B cell (primary cell): ENCODE measurements at regions not wholly inside any gene's neighbourhood (a gene's known extent, or its start where the extent isn't known, plus 50 kb on each side); places are given as distances from the start of the nearest gene placed in this dataset.

Experiments used
- ATAC-seq: fragments of 200-7000 bp; cut with Tn5 transposase; one replicate; pipeline ENCODE4 v1.10.0; 2021; ENCODE audit warnings: low read depth, mild to moderate bottlenecking, moderate number of reproducible peaks, moderate library complexity
- CTCF ChIA-PET: fragments of 350-600 bp; sonication (Branson Sonifier 250); formaldehyde crosslinking; loops from one replicate; lab custom pipeline; 2021; ENCODE audit warnings: antibody characterized with exemption, inconsistent platforms; lab: Charles Lee
- POLR2A ChIA-PET: fragments of 350-600 bp; sonication (Branson Sonifier 250); formaldehyde crosslinking; loops from one replicate; lab custom pipeline; 2021; ENCODE audit warnings: antibody characterized with exemption; lab: Charles Lee
- DNase-seq: peaks from one replicate; pipeline ENCODE4 v3.0.0; 2013
- H2AFZ ChIP-seq: 2 replicates; pipeline ENCODE4 v1.6.1; 2012; ENCODE audit warnings: mild to moderate bottlenecking, low read depth, low read length; ENCODE audit not compliant: insufficient read depth, poor library complexity, severe bottlenecking
- H3K27ac ChIP-seq, 2 donors: 1 replicate in 1 of 2; 2 replicates in 1 of 2; pipeline ENCODE4 v1.5.1; 2012 to 2013; ENCODE audit warnings: low read length in 2 of 2, mild to moderate bottlenecking in 2 of 2, moderate library complexity in 1 of 2
- H3K27me3 ChIP-seq, 4 experiments: fragments of 200-600 bp in 1 of 4; sonication (generic) in 1 of 4; replicated peaks in 1 of 4; 1 replicate in 2 of 4; 2 replicates in 2 of 4; pipeline versions ENCODE4 v1.6.1 to v1.7.0; 2013 to 2016; ENCODE audit warnings: low read length in 3 of 4, mild to moderate bottlenecking in 2 of 4, mixed read lengths in 1 of 4, moderate library complexity in 1 of 4; ENCODE audit not compliant: insufficient read depth in 4 of 4, control insufficient read depth in 3 of 4; ENCODE audit errors: control extremely low read depth in 1 of 4
- H3K36me3 ChIP-seq, 2 experiments: replicated peaks in 1 of 2; 1 replicate in 1 of 2; 2 replicates in 1 of 2; pipeline versions ENCODE4 v1.6.1 to v1.7.1; 2013; ENCODE audit warnings: low read length in 1 of 2; ENCODE audit not compliant: insufficient read depth in 2 of 2, control insufficient read depth in 1 of 2; ENCODE audit errors: control extremely low read depth in 1 of 2, extremely low read depth in 1 of 2
- H3K4me1 ChIP-seq, 2 donors: fragments of 200-600 bp in 1 of 2; sonication (generic) in 1 of 2; 1 replicate in 1 of 2; 2 replicates in 1 of 2; pipeline versions ENCODE4 v1.5.1 to v1.6.1; 2013 to 2017; ENCODE audit warnings: low read length in 2 of 2; ENCODE audit not compliant: control insufficient read depth in 2 of 2, insufficient read depth in 2 of 2
- H3K4me2 ChIP-seq: replicated peaks from 2 replicates; pipeline ENCODE3; 2012; ENCODE audit warnings: mild to moderate bottlenecking, low read depth, low read length; ENCODE audit not compliant: poor library complexity, severe bottlenecking
- H3K4me3 ChIP-seq, 5 experiments: fragments of 200-600 bp in 1 of 5; sonication (generic) in 1 of 5; 1 replicate in 3 of 5; 2 replicates in 2 of 5; pipeline versions ENCODE4 v1.5.1 to v1.7.0; 2011 to 2016; ENCODE audit warnings: low read length in 4 of 5, mild to moderate bottlenecking in 4 of 5, low read depth in 2 of 5, control low read depth in 1 of 5, moderate library complexity in 1 of 5; ENCODE audit not compliant: insufficient read depth in 1 of 5; ENCODE audit errors: control extremely low read depth in 1 of 5, extremely low read depth in 1 of 5
- H3K79me2 ChIP-seq: fragments of 200-600 bp; sonication (generic); one replicate; pipeline ENCODE4 v1.6.0; 2016; ENCODE audit warnings: low read length; ENCODE audit not compliant: control insufficient read depth, insufficient read depth
- H3K9ac ChIP-seq: fragments of 200-600 bp; sonication (generic); 2 replicates; pipeline ENCODE4 v1.6.1; 2017; ENCODE audit warnings: mild to moderate bottlenecking, low read length, moderate library complexity
- H3K9me3 ChIP-seq, 3 donors: one replicate each; pipeline versions ENCODE4 v1.6.1 to v1.7.1; 2013; ENCODE audit warnings: low read length in 2 of 3; ENCODE audit not compliant: control insufficient read depth in 2 of 3, insufficient read depth in 1 of 3; ENCODE audit errors: control extremely low read depth in 1 of 3
- H4K20me1 ChIP-seq: 2 replicates; pipeline ENCODE4 v1.6.0; 2012; ENCODE audit warnings: mild to moderate bottlenecking, low read length; ENCODE audit not compliant: insufficient read depth, control insufficient read depth, poor library complexity, severe bottlenecking
- H3K27ac Mint-ChIP-seq: one replicate; pipeline ENCODE4 v1.8.0; 2021; ENCODE audit warnings: mixed read lengths
- H3K27me3 Mint-ChIP-seq: one replicate; pipeline ENCODE4 v1.8.0; 2021; ENCODE audit warnings: mixed read lengths
- H3K4me1 Mint-ChIP-seq: one replicate; pipeline ENCODE4 v1.8.0; 2021; ENCODE audit warnings: mixed read lengths
- H3K4me3 Mint-ChIP-seq: one replicate; pipeline ENCODE4 v1.8.0; 2021; ENCODE audit warnings: mixed read lengths
- H3K9me3 Mint-ChIP-seq: one replicate; pipeline ENCODE4 v1.8.0; 2022; ENCODE audit warnings: mixed read lengths; ENCODE audit not compliant: insufficient read depth
- CTCF ChIP-seq: fragments of 200-600 bp; IDR thresholded peaks from one replicate; pipeline ENCODE4 v1.8.0; 2022; ENCODE audit warnings: antibody characterized with exemption, mild to moderate bottlenecking
- EZH2 ChIP-seq: IDR thresholded peaks from 2 replicates; pipeline ENCODE4 v1.6.1; 2012; ENCODE audit warnings: borderline replicate concordance, low read depth, mild to moderate bottlenecking, moderate library complexity, low read length; ENCODE audit not compliant: insufficient read depth, poor library complexity, severe bottlenecking
- WGBS: methylation state at CpG from one replicate; pipeline ENCODE4 v1.1.5; 2013; ENCODE audit warnings: missing lambda C conversion rate; ENCODE audit not compliant: insufficient coverage; 5-methylcytosine and 5-hydroxymethylcytosine counted together
- intact Hi-C: fragments of 100-400 bp; cut with micrococcal nuclease; formaldehyde crosslinking; loops from one replicate; pipeline ENCODE4 v1.10.0; 2022

- POLR2A ChIA-PET, result no interaction called here
These were observed 89.8 kb upstream of the TEX51 start for GRCh38 chr2:126808929-126809328.

DNA sequence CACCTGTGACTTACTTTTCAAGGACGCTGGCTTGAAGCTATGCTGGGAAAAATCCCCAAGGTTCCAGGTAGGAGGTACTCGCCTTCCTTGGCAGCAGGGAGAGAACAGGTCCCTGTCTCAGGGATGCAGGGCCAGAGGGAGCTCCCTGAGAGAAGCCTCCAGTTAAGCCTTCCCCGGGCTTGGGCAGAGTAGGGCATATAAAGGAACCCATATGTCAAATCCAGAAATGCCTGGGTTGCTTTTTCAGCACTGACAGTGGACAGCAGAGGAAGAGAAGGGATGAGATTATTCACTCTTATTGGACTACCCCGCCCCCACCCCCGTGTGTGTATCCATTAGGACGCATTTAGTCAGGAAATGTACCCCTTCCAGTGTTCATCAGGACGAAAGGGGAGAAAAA, 89.3 kb upstream of the TEX51 start:
- Histone ChIP-seq H3K4me2 (no peak overlapping the region), H3K9me3 (no peaks in the 10 kb centered on the region), H3K79me2 (no peaks in the 10 kb centered on the region), H3K4me1 (no peaks in the 10 kb centered on the region), H3K27ac (no peak overlapping the region), H3K27me3 (no peaks in the 10 kb centered on the region), H3K9ac (no peak overlapping the region), H3K36me3 (no peaks in the 10 kb centered on the region), H2AFZ (no peak overlapping the region), H4K20me1 (no peaks in the 10 kb centered on the region), H3K4me3 (no peak overlapping the region)
- no peak overlapping the region for H3K4me3 Mint-ChIP-seq
- H3K27ac Mint-ChIP-seq, result no peak overlapping the region
- no peaks in the 10 kb centered on the region for H3K4me1 Mint-ChIP-seq
- intact Hi-C loops, result no loop called here
- ChIA-PET POLR2A (no interaction called here), CTCF (interaction anchor here (0.9 to 1.0 kb wide), 2 partner anchors 49 to 53 kb away, joined by 3 read pairs; no protein-coding TSS in a partner anchor)
- peaks cover 16% of the 10 kb centered on the region for H3K27me3 Mint-ChIP-seq
- DNase-seq (no peak), ATAC-seq (no peak)
- peaks cover 3% of the 10 kb centered on the region for H3K9me3 Mint-ChIP-seq
- TF ChIP-seq CTCF, result no peak
- no peak for TF ChIP-seq EZH2
- WGBS, result 77% methylated on average over 6 of the region's 7 CpGs

More at GRCh38 chr2:126808929-126809328, 89.8 kb upstream of the TEX51 start:
- Histone ChIP-seq H3K27ac (no peak overlapping the region), H3K4me1 (no peaks in the 10 kb centered on the region), H3K9ac (no peak overlapping the region), H3K36me3 (no peaks in the 10 kb centered on the region), H3K9me3 (no peaks in the 10 kb centered on the region), H3K4me2 (no peak overlapping the region), H3K4me3 (no peak overlapping the region), H3K27me3 (no peaks in the 10 kb centered on the region), H3K79me2 (no peaks in the 10 kb centered on the region), H4K20me1 (no peaks in the 10 kb centered on the region), H2AFZ (no peak overlapping the region)
- ATAC-seq, result no peak
- intact Hi-C loops, result no loop called here
- H3K27ac Mint-ChIP-seq, result no peak overlapping the region
- no peak overlapping the region for H3K4me3 Mint-ChIP-seq
- TF ChIP-seq CTCF (no peak), EZH2 (no peak)
- no peaks in the 10 kb centered on the region for H3K4me1 Mint-ChIP-seq
- WGBS, result 67% methylated on average over 4 of the region's 6 CpGs
- DNase-seq, result no peak
- H3K27me3 Mint-ChIP-seq, result peaks cover 12% of the 10 kb centered on the region
- CTCF ChIA-PET, result interaction anchor here (0.9 to 1.0 kb wide), 2 partner anchors 49 to 53 kb away, joined by 3 read pairs; no protein-coding TSS in a partner anchor
- peaks cover 3% of the 10 kb centered on the region for H3K9me3 Mint-ChIP-seq
